ENCODE measurements at regions not wholly inside any gene's neighbourhood (a gene's known extent, or its start where the extent isn't known, plus 50 kb on each side); places are given as distances from the start of the nearest gene placed in this dataset.
A peak's percentile ranks its signal among the peaks of the same experiment; 100 is the strongest.

GRCh38 chr5:15014809-15015208 lies 143.2 kb upstream of the ANKH start:
- Histone ChIP-seq H3K9ac (ENCODE audit: low read length) (no peak overlapping the region), H3K36me3 (replicated peaks; ENCODE audit: low read depth, low read length) (no peaks in the 10 kb centered on the region), H3K9me3 (ENCODE audit: insufficient read depth, low read length) (no peaks in the 10 kb centered on the region), H3K4me2 (ENCODE audit: low read length) (no peak overlapping the region), H4K20me1 (ENCODE audit: insufficient read depth, low read length) (no peaks in the 10 kb centered on the region), H3K27ac (ENCODE audit: low read length) (no peak overlapping the region), H3K79me2 (ENCODE audit: low read length) (no peaks in the 10 kb centered on the region), H3K4me1 (ENCODE audit: low read length) (no peaks in the 10 kb centered on the region), H3K4me3 (ENCODE audit: low read length) (no peak overlapping the region), H2AFZ (ENCODE audit: low read depth, low read length) (no peak overlapping the region), H3K27me3 (ENCODE audit: low read depth, low read length) (no peaks in the 10 kb centered on the region)
- TF ChIP-seq CTCF (IDR thresholded peaks at IDR 0.05; ENCODE audit: low read depth, low read length) (no peak), EZH2phosphoT487 (IDR thresholded peaks at IDR 0.05; ENCODE audit: low read depth) (no peak)

GRCh38 chr5:15013654-15014463 lies 142.3 kb upstream of the ANKH start:
- Histone ChIP-seq H3K4me1 (ENCODE audit: low read length) (no peaks in the 10 kb centered on the region), H3K4me2 (ENCODE audit: low read length) (no peak overlapping the region), H3K27ac (ENCODE audit: low read length) (no peak overlapping the region), H3K4me3 (ENCODE audit: low read length) (no peak overlapping the region), H3K79me2 (ENCODE audit: low read length) (no peaks in the 10 kb centered on the region), H3K9ac (ENCODE audit: low read length) (no peak overlapping the region), H3K9me3 (ENCODE audit: insufficient read depth, low read length) (no peaks in the 10 kb centered on the region), H2AFZ (ENCODE audit: low read depth, low read length) (no peak overlapping the region), H3K27me3 (ENCODE audit: low read depth, low read length) (no peaks in the 10 kb centered on the region), H3K36me3 (replicated peaks; ENCODE audit: low read depth, low read length) (no peaks in the 10 kb centered on the region), H4K20me1 (ENCODE audit: insufficient read depth, low read length) (no peaks in the 10 kb centered on the region)
- peak; percentile 64 for TF ChIP-seq CTCF (IDR thresholded peaks at IDR 0.05; ENCODE audit: low read depth, low read length)
- TF ChIP-seq EZH2phosphoT487 (IDR thresholded peaks at IDR 0.05; ENCODE audit: low read depth), result no peak

GRCh38 chr5:15012061-15012460 lies 140.5 kb upstream of the ANKH start:
- no peak overlapping the region for H3K9ac ChIP-seq (ENCODE audit: low read length)
- TF ChIP-seq CTCF (IDR thresholded peaks at IDR 0.05; ENCODE audit: low read depth, low read length) (no peak), EZH2phosphoT487 (IDR thresholded peaks at IDR 0.05; ENCODE audit: low read depth) (no peak)
- H3K27ac ChIP-seq (ENCODE audit: low read length), result no peak overlapping the region
- H3K79me2 ChIP-seq (ENCODE audit: low read length), result no peaks in the 10 kb centered on the region
- H3K4me3 ChIP-seq (ENCODE audit: low read length), result no peak overlapping the region
- no peaks in the 10 kb centered on the region for H3K4me1 ChIP-seq (ENCODE audit: low read length)
- H3K9me3 ChIP-seq (ENCODE audit: insufficient read depth, low read length), result no peaks in the 10 kb centered on the region
- no peak overlapping the region for H2AFZ ChIP-seq (ENCODE audit: low read depth, low read length)
- no peaks in the 10 kb centered on the region for H4K20me1 ChIP-seq (ENCODE audit: insufficient read depth, low read length)
- no peaks in the 10 kb centered on the region for H3K36me3 ChIP-seq (replicated peaks; ENCODE audit: low read depth, low read length)
- no peak overlapping the region for H3K4me2 ChIP-seq (ENCODE audit: low read length)
- no peaks in the 10 kb centered on the region for H3K27me3 ChIP-seq (ENCODE audit: low read depth, low read length)

GRCh38 chr5:15010936-15011335 lies 139.4 kb upstream of the ANKH start:
- Histone ChIP-seq H3K4me1 (ENCODE audit: low read length) (no peaks in the 10 kb centered on the region), H3K36me3 (replicated peaks; ENCODE audit: low read depth, low read length) (no peaks in the 10 kb centered on the region), H4K20me1 (ENCODE audit: insufficient read depth, low read length) (no peaks in the 10 kb centered on the region), H3K9ac (ENCODE audit: low read length) (no peak overlapping the region), H3K27ac (ENCODE audit: low read length) (no peak overlapping the region), H3K79me2 (ENCODE audit: low read length) (no peaks in the 10 kb centered on the region), H2AFZ (ENCODE audit: low read depth, low read length) (no peak overlapping the region), H3K9me3 (ENCODE audit: insufficient read depth, low read length) (no peaks in the 10 kb centered on the region), H3K4me3 (ENCODE audit: low read length) (no peak overlapping the region), H3K4me2 (ENCODE audit: low read length) (no peak overlapping the region), H3K27me3 (ENCODE audit: low read depth, low read length) (peaks cover 5% of the 10 kb centered on the region; the same call in 1 of the 2 replicates)
- TF ChIP-seq EZH2phosphoT487 (IDR thresholded peaks at IDR 0.05; ENCODE audit: low read depth), result no peak
- no peak for TF ChIP-seq CTCF (IDR thresholded peaks at IDR 0.05; ENCODE audit: low read depth, low read length)

Data from OCI-LY3 (cell line).